ENCODE measurements at regions not wholly inside any gene's neighbourhood (a gene's known extent, or its start where the extent isn't known, plus 50 kb on each side); places are given as distances from the start of the nearest gene placed in this dataset.

DNA sequence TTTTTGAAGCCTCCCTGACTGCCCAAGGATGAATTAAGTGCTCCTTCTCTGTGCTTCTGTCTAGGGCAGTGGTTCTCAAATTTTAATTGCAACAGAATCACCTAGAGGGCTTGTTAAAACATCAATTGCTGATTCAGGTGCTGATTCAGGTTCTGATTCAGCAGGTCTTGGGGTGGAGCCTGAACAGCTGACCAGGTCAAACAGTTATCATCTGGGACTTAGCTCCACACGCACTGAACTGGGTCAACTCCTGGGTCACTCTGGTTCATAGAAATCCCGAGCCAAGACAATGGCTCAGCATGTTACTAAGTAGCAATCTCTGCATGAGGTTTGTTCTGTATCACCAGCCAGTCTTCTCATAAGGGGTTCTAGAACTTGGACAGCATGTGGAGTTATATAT is 192.3 kb downstream of the GJA1 start:
- TF ChIP-seq CTCF (IDR thresholded peaks at IDR 0.05) (no peak), POLR2A (IDR thresholded peaks at IDR 0.05; ENCODE audit: low read depth) (no peak), EP300 (IDR thresholded peaks at IDR 0.05) (no peak), POLR2AphosphoS5 (IDR thresholded peaks at IDR 0.05) (no peak)
